HG02759 (cell line): ENCODE measurements at regions not wholly inside any gene's neighbourhood (a gene's known extent, or its start where the extent isn't known, plus 50 kb on each side); places are given as distances from the start of the nearest gene placed in this dataset.

Source experiments
- ATAC-seq: cut with Tn5 transposase; IDR thresholded peaks from one replicate; pipeline ENCODE4 v1.9.1; 2021; ENCODE audit warnings: mild to moderate bottlenecking, moderate library complexity; ENCODE audit not compliant: unreplicated experiment

DNA sequence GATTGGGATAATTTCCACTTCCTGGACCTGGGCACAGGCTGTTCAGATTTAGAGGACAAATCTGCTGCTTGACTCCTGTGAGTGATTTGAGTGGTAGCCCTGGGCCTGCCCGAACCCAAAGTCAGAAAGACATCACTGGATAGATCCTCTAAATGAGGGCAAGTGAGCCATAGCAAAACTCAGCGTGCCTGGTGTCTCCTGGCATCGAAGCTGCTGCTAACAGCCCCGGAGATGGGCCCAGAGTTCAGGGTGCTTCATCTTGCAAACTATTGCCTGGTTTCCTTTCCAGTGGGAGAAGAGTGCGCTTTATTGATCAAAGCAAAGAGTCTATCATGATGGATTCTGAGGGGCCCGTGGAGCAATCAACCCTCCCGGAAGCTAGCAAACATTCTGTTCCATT is 153.1 kb upstream of the KLHL29 start:
- ATAC-seq, result no peak

DNA sequence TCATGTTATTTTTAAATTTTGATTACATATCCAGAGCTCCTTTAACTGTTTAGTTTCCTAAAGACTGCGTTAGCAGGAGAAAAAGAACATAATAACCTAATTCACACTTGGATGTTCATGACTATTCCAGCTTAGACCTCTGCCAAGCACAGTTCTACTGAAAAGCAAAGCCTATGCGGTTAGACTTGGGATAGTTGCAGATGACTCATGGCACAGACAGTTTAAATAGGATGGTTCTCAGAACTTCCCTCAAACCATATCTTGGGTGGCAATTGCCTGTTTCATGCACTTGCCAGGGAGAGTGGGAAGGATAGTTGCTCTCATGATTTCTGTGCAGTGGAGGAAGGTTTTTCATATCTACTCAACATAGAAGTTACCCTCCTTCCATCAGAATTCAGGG is 149.7 kb upstream of the KLHL29 start:
- no peak for ATAC-seq

DNA sequence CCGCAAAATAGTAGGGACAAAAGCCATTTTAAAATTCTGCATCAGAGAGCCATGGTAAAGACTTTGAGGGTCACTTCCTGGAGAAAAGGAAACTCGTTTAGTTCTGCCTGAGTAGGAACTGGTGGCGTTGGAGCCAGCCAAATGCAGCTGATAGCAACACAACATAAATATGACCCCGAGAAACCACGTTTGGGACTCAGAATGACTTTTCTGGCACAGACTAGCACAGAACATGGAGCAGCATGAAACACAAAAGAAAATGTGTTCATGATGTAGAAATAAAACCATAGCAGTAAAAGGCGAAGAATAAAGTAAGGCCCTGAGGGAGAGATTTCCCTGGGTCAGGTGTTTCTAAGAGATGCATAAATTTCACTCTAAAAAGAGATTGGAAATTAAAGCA is 149.2 kb upstream of the KLHL29 start:
- ATAC-seq, result no peak

DNA sequence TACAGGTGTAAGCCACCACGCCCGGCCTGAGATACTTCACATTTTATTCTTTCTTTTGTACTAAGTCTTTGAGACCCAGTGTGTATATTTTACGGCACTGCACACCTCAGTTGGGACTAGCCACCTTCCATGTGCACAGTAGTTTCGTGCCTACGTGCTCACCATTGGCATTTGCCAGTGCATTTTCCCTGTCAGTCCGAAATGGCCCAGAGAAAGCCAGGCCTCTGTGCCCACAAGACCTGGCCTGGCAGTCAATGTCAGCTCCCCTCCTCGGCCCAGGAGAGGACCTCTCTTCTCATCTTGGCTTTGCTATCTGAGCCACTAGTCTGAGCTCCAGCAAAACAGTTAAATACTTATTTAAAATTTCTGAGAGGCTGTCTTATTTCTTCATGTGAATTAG is 147.8 kb upstream of the KLHL29 start:
- no peak for ATAC-seq

DNA sequence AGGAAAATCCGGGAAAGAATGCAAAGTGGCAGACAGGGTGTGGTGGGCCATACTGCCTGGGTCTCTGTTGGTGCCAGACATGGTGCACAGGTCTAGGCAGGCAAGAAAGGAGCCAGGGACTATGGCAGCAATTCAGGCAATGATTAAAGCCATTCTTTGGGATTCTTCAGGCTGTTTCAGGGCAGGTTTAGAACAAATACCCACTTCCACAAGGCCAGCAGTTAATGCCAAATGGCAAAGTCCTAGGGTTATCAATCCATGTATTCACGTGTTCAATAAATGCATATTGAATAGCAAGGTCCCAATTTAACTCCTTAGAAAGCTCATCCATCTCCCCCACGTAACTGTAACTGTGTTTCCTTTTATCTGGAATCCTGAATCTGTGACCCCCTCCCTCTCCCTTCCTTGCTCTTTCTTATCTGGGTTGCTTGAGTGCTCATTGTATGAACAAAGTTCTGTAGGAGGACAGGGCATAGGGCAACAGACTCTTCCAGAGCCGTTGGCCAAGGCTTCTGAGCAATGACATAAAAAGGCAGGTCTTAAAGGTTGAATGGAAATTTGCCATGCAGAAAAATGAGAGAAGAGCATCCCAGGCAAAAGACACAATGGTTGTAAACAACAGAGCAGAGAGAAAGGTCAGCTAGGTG is 146.8 kb upstream of the KLHL29 start:
- ATAC-seq, result no peak

DNA sequence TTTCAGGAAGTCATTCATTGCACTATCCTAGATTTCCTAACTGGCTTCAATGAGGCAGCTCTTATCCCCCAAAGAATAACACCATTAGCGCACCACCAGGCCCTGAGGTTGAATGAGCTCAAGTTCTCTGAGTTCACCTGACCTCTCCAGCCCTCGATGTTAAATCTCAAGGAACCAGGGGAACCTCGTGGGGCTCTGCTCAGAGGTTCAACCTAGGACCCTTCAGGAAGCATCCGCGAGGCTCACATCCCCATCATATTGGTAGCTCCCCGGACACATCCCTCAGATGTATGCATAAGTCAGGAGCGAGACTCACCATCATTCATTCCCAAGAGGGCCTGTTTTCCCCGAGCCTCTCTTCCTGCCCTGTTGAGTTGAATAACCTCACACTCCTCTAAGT is 145.6 kb upstream of the KLHL29 start:
- ATAC-seq, result no peak

DNA sequence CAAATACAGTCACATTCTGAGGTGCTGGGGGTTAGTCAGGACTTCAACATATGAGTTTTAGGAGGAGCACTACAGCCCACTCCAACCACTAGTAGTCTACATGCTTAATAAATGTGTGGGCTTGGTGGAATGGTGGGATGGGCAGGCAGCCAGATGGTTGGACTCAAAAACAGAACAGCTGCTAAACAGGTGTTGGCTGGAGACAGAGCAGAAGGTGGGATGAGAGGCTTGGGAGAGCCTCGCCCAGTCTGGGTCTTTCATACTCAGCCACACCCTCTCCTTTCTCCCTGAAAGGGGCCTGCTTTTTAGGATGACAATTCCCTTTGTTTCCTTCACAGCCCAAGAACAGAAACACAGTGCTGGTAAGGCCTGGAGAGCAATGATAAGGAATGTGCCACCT is 143.9 kb upstream of the KLHL29 start:
- no peak for ATAC-seq

DNA sequence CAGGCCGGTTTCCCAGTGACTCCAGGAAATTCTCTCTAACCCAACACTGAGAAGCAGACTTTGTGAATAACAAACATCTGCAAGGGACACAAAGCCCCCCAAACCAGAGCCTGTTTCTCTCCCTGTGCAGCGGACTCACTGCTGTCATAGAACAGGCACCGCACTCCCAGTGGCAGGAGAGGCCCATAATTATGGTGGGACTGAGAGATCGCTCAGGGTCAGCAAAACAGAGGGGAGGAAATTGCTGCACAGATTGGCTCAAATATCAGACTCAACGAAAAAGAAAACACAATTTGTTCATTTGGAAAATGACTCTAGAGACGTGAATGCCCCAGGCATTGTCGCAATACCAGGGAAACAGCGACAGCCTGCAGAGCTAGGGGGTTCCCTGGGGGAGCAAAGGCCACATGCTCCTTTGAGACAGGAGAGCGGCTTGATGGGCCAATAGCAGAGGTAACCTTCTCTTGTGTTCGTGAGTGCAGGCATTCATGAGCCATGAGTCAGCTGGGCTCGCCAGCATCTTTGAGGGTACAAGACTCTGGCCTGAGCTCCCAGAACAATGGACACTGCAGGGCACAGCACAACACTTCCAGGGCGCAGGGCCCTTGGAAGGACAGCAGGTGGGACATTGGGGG is 143.3 kb upstream of the KLHL29 start:
- ATAC-seq, result no peak

DNA sequence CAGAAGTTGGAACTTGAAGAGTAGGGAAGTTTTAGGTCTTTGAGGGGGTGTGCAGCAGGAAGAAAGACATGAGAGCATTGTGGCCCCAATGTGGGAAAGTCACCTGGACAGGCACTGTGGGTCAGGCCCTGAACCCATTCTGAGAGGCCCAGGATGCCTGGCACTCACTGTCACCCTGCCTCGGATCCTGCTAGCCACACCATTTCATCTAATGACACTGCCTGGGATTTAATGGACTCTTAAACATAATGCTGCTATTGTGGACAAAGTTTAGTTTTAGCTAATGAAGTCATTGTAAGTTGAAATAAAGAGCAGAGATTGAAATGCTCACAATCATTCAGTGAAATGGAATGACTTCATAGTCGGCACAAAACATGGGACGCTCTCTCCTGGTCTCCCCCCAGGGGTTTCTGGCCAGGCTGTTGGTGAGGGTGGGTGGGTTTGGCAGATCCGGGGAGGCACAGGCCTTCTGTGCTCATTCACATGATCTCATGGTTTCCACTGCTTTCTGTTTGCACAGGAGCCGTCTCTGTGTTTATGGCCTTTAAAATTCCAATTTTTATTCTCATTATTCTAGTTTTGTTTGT is 141.8 kb upstream of the KLHL29 start:
- no peak for ATAC-seq

DNA sequence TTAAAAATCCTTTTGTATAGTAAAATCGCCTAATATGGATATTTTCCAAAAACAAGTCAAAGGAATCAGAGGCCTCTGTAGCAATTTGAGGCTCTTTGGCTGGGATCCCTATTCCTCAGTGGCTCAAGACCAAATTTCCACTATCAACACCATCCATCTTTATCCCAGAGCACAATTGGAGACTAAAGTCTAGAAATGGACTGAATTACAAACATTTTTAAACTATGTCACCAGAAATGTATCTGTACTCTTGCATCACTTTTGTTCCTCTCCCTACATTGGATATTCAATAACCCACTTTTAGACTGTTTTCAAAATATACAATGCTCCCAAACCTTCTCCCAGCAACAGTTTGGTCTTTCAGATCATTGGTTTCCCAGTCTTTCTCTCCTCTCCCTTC is 140.4 kb upstream of the KLHL29 start:
- ATAC-seq, result no peak

DNA sequence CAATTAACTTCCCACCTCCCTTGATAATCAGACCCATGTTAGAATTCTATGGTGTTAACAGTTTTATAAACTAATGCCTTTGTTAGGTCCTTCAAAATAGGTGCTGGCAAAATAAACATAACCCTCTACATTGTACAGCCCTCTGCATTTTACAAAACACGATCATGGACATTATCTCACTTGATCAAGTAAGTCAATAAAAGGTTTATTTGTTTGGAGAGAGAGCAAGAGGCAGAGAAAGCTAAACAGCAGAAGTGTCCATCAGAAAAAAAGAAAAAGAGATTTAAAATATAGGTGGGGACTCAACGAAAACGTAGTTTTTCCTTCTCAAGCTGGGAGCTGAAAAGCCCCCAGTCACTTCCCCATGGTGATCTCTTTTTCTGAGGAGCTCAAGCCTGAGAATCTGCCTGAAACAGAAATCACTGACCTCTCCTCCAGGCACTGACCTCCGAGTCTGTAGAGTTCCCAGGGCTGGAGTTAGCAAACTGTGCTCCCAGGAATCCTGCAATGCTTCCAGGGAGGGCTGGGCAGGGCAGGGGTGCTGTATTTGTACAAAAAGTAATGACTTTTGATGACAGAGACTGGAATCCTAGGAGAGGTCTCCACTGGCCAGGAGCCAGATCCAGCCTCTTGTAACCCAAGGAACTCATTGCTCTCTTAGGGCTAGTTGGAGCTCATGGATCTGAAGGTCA is 137.8 kb upstream of the KLHL29 start:
- no peak for ATAC-seq

DNA sequence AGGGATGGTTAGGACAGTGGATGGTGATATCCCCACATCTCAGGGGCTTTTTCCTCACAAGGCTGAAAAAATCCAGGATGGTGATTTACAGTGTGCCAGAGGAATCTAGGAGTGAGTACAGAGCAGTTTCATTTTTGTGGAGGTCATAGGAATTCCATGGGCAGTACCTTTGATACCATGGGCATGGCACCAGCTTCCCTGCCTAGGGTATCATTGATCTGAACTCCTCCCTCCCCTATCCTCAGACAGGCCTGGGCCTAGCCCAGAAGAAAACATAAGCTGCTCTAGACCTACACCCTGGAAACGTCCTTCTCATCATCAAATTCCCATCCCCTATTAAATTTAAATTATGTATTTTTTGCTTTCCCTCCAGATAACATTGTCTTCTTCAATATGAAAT is 136.3 kb upstream of the KLHL29 start:
- no peak for ATAC-seq

DNA sequence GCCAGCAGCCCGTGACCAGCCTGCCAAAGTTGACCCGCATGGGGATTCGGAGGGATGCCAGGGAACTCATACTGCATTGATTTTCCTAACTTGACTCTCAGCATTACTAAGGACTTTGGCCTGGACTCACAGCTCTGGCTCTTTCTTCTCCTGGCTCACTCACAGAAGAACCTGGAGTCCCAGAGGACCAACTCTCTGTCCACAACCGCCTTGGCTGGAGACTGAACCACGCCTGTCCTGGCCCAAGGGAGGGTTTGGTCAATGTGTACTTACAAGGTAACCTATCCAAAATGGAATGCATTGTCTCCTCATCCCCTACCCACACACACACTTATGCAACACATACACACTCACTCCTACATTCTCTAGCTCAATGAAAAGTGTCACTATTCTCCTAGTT is 135.6 kb upstream of the KLHL29 start:
- ATAC-seq, result no peak

DNA sequence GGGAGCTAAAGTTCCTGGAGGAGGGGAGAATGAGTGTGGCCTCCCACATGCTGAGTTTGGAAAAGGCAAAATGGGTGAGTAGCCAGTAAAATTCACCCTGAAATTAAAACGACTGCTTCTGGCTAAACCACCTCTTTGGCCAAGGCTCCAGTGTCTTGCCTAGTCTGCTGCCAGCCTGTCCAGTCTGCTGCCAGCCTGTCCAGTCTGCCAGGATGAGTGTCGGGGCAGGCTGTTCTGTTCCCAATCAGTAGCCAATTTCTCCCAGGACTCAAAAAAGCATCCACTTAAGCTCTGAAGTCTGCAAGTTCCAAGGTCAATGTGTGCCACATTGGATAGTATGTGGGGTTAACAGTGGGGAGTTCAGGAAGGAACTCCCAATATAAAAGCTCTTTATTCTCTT is 134.6 kb upstream of the KLHL29 start:
- no peak for ATAC-seq

DNA sequence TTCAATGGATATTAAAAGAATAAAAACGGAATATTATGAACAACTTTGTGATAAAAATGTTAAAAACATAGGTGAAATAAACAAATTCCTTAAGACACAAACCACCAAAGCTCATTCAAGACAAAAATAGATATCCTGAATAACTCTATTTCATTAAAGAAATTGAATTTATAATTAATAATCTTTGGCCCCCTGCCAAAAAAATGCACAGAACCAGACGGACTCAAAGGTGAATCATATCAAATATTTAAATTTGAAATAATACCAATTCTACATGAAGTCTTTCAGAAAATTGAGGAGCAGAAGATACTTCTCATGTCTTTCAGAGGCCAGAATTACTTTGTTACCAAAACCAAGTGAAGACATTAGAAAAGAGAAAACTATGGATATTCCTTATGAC is 128.3 kb upstream of the KLHL29 start:
- no peak for ATAC-seq

DNA sequence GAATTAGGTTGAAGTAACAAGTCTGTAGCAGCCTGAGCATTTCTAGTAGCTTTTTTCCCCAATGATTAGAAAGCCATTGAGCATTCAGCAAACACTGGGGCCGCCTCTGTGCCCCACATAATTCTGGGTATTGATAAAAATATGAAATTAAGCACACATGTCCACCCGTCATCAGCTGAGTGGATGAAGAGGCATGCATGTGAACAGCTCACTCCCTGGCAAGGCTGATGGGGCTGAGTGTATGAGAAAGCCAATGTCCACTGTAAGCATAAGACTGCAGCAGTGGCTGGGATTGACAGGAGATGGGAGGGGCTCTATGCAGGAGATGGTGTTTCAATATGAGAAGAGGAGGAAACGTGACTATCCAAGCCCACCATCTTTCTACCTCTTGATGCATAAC is 124.4 kb upstream of the KLHL29 start:
- no peak for ATAC-seq

DNA sequence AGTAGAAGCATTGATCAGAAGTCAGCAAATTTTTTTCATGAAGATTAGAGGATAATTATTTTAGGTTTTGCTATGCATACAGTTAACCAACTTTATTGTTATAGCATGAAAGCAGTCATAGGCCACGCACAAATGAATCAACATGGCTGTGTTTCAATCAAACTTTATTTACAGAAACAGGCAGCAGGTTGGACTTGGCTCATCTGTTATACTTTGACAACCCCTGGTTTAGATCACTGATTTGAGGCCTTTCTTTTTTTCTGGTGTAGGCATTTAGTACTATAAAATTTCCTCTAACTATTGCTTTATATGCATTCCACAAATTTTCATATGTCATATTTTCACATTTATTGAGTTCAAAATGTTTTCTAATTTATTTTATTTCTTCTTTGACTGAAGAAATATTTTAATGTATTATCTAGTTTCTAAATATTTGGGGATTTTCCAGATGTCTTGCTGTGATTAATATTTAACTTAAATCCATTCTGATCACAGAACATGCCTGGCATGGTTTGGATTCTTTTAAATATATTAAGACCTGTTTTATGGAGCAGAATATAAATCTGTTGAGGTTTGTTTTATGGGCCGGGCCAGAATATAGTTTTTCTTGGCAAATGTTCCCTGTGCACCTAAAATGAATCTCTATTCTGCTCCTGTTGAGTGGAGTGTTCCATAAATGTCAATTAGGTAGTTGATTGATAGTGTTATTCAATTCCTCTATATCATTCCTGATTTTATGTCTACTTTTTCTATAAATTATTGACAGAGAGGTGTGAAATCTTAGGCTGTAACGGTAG is 116.3 kb upstream of the KLHL29 start:
- no peak for ATAC-seq

DNA sequence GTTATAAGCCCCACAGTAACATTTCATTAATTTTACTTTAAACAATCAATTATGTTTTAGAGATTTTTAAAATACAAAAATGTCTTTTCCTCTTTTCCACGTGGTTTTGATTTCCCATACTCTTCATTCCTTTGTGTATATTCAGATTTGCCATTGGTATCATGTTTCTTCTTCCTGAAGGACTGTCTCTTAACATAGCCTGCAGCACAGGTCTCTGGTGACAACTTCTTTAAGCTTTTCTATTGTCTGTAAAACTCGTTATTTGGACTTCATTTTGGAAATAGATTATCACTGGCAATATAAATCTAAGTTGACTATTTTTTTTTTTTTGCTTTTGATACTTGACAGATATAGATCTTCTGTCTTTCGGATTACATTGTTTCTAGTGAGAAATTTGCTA is 115.2 kb upstream of the KLHL29 start:
- no peak for ATAC-seq

DNA sequence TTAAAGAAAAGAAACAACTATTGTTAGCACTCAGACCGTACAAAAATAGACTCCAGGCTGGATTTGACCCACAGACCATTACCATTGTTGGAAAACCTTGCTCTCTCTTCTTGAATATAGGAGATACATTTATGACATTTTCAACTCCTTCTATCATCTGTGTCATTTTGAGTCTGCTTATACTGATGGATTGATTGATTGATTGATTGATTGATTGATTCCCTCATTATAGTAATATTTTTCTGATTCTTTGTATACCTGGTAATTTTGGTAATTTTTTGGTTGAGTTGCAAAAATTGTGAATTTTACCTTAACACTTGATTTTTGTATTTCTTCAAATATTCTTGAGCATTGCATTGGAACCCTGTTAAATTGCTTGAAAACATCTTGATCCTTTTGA is 114.2 kb upstream of the KLHL29 start:
- ATAC-seq, result no peak

DNA sequence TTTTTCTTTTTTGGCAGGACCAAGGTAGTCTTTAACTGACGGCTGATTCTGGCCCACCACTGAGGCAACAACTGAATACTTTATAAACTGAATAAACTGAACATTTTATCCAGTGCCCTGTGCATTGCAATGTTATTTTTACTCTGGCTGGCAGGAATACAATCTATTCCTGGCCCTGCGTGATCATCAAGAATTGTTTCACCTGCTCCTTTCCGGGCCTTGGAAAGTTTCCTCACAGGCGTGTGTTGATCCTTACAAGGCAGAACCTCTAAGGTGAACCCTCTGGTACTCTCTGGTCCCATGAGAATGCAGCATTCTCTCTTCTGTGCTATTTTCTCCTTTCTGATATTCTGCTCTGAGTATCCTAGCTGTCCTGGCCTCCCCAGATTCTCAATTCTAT is 113.7 kb upstream of the KLHL29 start:
- no peak for ATAC-seq

DNA sequence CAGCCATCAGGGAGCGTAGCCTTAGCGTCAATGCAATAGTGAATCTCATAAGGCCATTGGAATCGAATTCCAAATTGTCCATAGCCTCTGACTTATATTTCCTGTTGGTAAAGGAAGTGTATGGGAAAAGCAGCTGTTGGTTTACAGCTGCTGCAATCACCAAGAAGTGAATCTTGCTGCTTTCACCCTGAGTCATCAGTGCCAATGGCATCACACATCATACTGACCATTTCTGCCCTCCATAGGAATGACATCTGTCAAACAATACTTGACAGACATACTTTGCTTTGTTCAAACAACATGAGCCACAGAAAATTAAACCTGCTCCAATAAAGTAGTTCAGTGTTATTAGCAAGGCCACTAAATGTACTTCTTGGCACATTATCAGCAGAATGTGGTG is 111.2 kb upstream of the KLHL29 start:
- no peak for ATAC-seq
